Posterior vena cava (tissue), 2 donors: ENCODE measurements at regions not wholly inside any gene's neighbourhood (a gene's known extent, or its start where the extent isn't known, plus 50 kb on each side); places are given as distances from the start of the nearest gene placed in this dataset.

ENCODE experiments used
- DNase-seq: peaks from one replicate; pipeline ENCODE4 v3.0.0-alpha.2; 2020; ENCODE audit warnings: low spot score
- intact Hi-C, 2 donors: fragments of 100-400 bp; cut with DNase I; formaldehyde crosslinking; loops; one replicate each; pipeline versions ENCODE4 v1.14.1 to v1.14.2; 2022 to 2023
- donor health status: DM: yes; HTN: yes; CAD: no.
- donor health status: DM: yes; HTN: yes; CAD: no.

GRCh38 chr12:24173067-24173466, 223.6 kb upstream of the SOX5 start:
- intact Hi-C loops = no loop called here

GRCh38 chr12:24172773-24173066, 223.2 kb upstream of the SOX5 start:
- intact Hi-C loops = no loop called here

More at GRCh38 chr12:24173067-24173466, 223.6 kb upstream of the SOX5 start:
- DNase-seq = no peak

DNA sequence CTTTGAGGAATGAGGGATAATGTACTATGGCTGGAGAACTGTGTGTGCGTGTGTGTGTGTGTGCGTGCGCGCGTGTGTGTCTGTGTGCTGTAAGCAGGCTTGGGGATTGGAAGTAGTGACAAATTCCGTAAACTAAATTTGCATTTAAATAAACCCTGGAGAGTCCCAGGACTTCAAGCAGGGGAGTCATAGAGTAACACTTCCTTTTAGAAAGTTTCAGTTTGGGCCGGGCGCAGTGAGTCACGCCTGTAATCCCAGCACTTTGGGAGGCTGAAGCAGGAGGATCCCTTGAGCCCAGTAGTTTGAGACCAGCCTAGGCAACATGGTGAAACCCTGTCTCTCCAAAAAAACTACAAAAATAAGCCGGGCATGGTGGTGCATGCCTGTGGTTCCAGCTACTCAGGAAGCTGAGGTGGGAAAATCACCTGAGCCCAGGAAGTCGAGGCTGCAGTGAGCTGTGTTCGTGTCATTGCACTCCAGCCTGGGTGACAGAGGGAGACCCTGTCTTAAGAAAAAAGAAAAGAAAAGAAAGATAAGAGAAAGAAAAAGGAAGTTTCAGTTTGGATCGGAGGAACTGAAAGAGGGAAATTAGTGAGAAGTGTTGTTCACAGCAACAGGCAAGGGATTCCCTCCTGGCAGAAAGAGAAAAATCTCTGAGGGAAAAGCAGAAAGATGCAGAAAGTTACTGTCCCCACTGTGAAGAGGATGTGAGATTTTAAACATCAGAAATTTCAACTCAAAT, 222.7 kb upstream of the SOX5 start:
- DNase-seq = no peak
- intact Hi-C loops = no loop called here

More at GRCh38 chr12:24172773-24173066, 223.2 kb upstream of the SOX5 start:
- DNase-seq = no peak

DNA sequence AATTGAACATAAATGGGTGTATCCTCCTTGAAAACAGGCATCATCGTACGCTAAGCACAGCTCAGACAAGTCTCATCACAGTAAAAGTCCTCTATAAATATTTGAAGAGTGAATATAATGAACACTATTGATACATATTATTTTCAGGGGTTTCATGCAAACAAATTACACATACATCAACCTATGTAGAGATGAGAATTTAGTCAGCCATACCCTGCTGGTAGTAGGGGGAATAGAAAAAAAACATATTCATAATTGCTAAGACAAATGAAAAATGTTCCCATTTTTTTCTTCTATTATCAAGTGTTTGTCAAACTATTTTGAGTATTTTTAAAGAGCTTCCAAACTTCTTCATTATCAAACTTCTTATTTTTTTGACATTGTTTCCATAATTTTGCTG, 205.6 kb upstream of the SOX5 start:
- DNase-seq = no peak
- intact Hi-C loops = no loop called here

DNA sequence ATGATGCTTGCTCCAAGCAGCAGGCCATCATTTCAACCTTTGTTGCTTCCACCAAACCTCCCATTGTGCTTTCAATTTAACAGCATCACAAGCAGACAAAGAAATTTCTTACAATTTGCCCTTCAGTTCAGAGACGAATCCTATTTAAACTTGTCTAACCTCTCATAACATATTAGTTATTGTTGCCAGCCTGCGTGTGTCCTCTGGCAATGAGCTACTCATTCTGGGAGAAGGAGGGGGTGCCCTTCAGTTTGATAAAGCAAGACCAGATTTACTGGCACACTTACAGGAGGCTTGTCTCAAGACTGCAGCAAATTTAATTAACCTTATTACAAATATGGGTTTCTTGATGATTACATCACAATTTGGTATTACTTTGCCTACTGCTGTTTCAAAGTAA, 203.6 kb upstream of the SOX5 start:
- no peak for DNase-seq
- intact Hi-C loops = no loop called here

- intact Hi-C loops = no loop called here
- DNase-seq = no peak
Measured at GRCh38 chr12:24152270-24152669, 202.8 kb upstream of the SOX5 start.

- DNase-seq = no peak
- intact Hi-C loops = no loop called here
Measured at GRCh38 chr12:24143928-24144327, 194.5 kb upstream of the SOX5 start.

GRCh38 chr12:24139035-24139434, 189.6 kb upstream of the SOX5 start:
- intact Hi-C loops = no loop called here
- no peak for DNase-seq

DNA sequence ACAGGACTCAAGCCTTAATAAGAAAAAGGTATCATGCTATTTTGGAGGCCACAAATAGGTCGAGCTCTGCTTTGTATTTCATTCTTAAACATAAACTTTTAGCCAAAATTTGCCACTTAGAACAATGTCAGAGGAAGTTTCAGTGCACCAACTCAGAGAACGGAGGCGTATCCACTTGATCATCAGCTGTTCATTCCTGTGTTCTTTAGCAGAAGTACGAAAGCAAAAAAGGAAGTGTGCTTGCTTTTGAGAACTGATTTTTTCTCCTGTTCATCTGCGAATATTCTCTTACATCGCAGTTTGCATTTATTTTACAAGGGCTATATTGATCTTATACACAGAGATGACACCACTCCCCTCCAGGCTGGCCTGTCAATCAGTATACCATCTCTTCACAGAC, 188.6 kb upstream of the SOX5 start:
- intact Hi-C loops = no loop called here
- no peak for DNase-seq

- no peak for DNase-seq
- intact Hi-C loops = no loop called here
Measured at GRCh38 chr12:24135158-24135850, 185.8 kb upstream of the SOX5 start.

DNA sequence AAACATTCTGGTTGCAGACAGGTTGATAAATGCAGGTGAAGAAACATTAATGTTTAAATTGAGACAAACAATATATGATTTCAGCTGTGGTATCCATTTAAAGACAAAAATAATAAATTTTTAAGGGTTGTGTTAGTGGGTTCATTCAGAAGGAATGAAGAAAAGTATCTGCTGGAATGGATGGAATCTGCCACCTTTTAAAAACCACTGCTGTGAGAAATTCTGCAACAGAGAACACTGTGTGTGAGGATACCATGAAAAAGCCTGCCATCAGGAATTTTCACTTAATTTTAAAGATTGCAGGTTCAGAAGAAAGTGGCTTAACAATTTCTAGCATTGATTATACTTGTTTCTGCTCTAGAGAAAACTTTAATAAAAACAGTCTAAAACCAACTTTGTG, 184.6 kb upstream of the SOX5 start:
- intact Hi-C loops = no loop called here
- no peak for DNase-seq

- DNase-seq = no peak
- intact Hi-C loops = no loop called here
Measured at GRCh38 chr12:24133384-24133783, 183.9 kb upstream of the SOX5 start.

GRCh38 chr12:24127919-24128721, 178.7 kb upstream of the SOX5 start:
- no peak for DNase-seq
- intact Hi-C loops = no loop called here

DNA sequence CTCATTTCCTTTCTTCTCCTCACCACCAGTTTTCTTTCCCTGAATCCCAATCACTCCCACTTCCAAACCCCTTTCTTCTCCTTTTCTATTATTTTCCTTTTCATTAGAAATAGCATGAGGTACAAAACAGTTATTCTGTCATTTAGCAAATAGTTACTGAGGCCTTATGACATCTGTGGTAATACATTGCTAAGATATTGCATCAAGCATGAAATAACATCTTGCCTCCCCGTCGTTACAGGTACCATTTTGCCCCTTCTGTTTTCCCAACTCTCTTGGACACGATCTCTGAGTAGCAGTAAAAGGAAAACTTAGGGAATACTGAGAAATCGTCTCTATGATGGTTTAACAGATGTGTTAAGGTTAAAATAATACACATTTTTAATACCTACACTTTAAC, 175.8 kb upstream of the SOX5 start:
- intact Hi-C loops = no loop called here
- DNase-seq = no peak

- intact Hi-C loops = no loop called here
- no peak for DNase-seq
Measured at GRCh38 chr12:24121911-24122310, 172.4 kb upstream of the SOX5 start.

GRCh38 chr12:24118668-24119067, 169.2 kb upstream of the SOX5 start:
- intact Hi-C loops = no loop called here

DNA sequence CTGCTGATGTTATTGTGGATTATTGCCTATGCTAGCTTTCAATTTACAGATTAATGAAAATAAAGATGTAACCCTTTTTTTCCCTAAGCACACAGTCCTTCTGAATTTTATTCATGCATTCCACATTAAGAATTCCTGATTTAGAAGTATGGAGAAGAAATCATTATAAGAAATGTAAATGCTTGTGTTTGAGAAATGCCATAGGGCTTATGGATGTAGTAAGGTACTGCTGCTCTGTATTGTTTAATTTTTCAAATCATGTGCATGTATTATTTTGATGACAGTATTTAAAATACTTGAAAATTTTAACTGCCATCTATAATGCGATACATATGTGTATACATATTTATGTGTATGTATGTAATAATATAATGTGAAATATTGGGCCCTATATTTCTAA, 167.1 kb upstream of the SOX5 start:
- DNase-seq = no peak
- intact Hi-C loops = no loop called here

More at GRCh38 chr12:24118668-24119067, 169.2 kb upstream of the SOX5 start:
- no peak for DNase-seq

- intact Hi-C loops = no loop called here
- DNase-seq = no peak
Measured at GRCh38 chr12:24113701-24114100, 164.2 kb upstream of the SOX5 start.

- no peak for DNase-seq
- intact Hi-C loops = no loop called here
Measured at GRCh38 chr12:24111616-24112015, 162.1 kb upstream of the SOX5 start.

DNA sequence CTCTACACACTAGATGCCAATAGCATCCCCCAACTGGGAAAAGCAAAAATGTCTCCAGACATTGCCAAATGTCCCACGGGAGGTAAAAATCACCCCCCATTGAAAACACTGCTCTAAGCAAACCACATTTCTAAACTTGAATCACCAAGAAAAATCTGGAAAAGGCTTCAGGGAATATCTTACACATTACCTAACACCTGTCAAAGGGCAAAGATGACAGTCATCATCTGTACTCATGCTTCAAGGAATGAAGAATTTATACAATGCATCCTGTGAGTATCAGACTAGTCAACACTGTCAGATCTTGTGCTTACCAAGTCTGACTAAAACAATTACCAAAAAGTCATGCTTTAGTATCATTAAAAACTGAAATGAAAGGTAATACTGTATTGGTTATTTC, 161.6 kb upstream of the SOX5 start:
- no peak for DNase-seq
- intact Hi-C loops = no loop called here
